Peyer's patch (tissue), 4 donors: ENCODE measurements at regions not wholly inside any gene's neighbourhood (a gene's known extent, or its start where the extent isn't known, plus 50 kb on each side); places are given as distances from the start of the nearest gene placed in this dataset.

Experiments
- DNase-seq, 3 donors: peaks; one replicate each; pipeline ENCODE4 v3.0.0-alpha.2; 2017 to 2019
- H3K27ac ChIP-seq, 4 donors: fragments of 200-600 bp; sonication (generic); one replicate each; pipeline ENCODE4 v1.5.1; 2016 to 2019
- H3K27me3 ChIP-seq, 2 donors: fragments of 200-600 bp; sonication (generic); one replicate each; pipeline ENCODE4 v1.5.1; 2019
- H3K36me3 ChIP-seq, 3 donors: fragments of 200-600 bp; sonication (generic); one replicate each; pipeline ENCODE4 v1.5.1; 2016 to 2019
- H3K4me1 ChIP-seq, 4 donors: fragments of 200-600 bp; sonication (generic); one replicate each; pipeline ENCODE4 v1.5.1; 2016 to 2019
- H3K4me3 ChIP-seq, 4 donors: fragments of 200-600 bp; sonication (generic); 1 replicate in 3 of 4; 2 replicates in 1 of 4; pipeline ENCODE4 v1.5.1; 2016 to 2019; ENCODE audit warnings: mild to moderate bottlenecking in 1 of 4
- H3K9me3 ChIP-seq, 4 donors: fragments of 200-600 bp; sonication (generic); one replicate each; pipeline ENCODE4 v1.5.1; 2016 to 2019; ENCODE audit warnings: mild to moderate bottlenecking in 1 of 4
- POLR2A ChIP-seq, 2 donors: fragments of 450-650 bp; IDR thresholded peaks; one replicate each; pipeline ENCODE4 v1.5.1; 2017; ENCODE audit warnings: antibody characterized with exemption in 2 of 2, mild to moderate bottlenecking in 2 of 2, moderate library complexity in 2 of 2
- TF ChIP-seq, protein P1 (sequence below), 6 experiments: fragments of 450-650 bp in 4 of 6; fragments of 200-600 bp in 2 of 6; sonication (generic) in 1 of 6; IDR thresholded peaks; one replicate each; pipeline ENCODE4 v1.5.1; 2017 to 2019; ENCODE audit warnings: antibody characterized with exemption in 6 of 6, mild to moderate bottlenecking in 3 of 6, moderate library complexity in 1 of 6

DNA sequence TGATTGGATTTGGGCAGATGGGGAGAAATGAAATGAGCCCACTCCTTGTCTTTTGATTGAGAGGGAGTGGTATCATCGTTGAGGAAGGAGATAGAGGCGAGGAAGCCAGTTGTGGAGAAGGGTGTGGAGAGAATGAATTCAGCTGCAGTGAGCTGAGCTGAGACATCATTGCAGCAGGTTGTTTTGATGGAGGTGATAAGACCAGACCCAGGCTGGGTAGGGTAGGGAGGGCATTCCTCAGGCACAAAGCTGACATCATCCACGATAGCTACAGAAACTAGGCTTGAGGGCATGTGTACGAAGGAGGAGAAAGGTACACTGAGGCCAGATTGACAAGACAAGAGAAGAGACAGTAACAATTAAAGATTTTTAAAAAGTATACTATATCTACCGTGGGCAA is 1500.9 kb upstream of the SLC10A2 start:
- TF ChIP-seq, protein P1, sequence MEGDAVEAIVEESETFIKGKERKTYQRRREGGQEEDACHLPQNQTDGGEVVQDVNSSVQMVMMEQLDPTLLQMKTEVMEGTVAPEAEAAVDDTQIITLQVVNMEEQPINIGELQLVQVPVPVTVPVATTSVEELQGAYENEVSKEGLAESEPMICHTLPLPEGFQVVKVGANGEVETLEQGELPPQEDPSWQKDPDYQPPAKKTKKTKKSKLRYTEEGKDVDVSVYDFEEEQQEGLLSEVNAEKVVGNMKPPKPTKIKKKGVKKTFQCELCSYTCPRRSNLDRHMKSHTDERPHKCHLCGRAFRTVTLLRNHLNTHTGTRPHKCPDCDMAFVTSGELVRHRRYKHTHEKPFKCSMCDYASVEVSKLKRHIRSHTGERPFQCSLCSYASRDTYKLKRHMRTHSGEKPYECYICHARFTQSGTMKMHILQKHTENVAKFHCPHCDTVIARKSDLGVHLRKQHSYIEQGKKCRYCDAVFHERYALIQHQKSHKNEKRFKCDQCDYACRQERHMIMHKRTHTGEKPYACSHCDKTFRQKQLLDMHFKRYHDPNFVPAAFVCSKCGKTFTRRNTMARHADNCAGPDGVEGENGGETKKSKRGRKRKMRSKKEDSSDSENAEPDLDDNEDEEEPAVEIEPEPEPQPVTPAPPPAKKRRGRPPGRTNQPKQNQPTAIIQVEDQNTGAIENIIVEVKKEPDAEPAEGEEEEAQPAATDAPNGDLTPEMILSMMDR (IDR thresholded peaks at IDR 0.05), result no peak
- no peak for TF ChIP-seq POLR2A (IDR thresholded peaks at IDR 0.05)
- no peak for DNase-seq
- no peaks in the 10 kb centered on the region for H3K4me1 ChIP-seq
- no peaks in the 10 kb centered on the region for H3K27me3 ChIP-seq
- no peak overlapping the region for H3K27ac ChIP-seq
- H3K9me3 ChIP-seq, result no peaks in the 10 kb centered on the region
- H3K36me3 ChIP-seq, result no peaks in the 10 kb centered on the region
- H3K4me3 ChIP-seq, result no peak overlapping the region

DNA sequence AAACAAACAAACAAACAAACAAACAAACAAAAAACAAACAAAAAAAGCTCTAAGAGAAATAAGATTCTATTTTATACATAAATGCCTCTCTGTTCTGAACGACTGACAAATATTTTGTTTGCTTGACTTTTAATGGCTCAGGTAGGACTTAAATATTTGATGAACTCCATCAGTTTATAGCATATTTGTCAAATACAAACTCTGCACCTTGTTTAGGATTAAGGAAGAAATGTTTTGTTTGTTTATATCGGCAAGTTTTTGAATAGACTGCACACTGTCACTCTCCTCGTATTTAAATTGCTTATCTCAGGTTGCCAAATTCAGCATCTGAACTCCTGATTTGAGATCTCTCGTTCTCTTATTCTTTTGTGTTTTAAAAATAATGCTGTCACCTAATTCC is 1499.7 kb upstream of the SLC10A2 start:
- H3K27me3 ChIP-seq, result no peaks in the 10 kb centered on the region
- no peaks in the 10 kb centered on the region for H3K9me3 ChIP-seq
- no peak for TF ChIP-seq POLR2A (IDR thresholded peaks at IDR 0.05)
- TF ChIP-seq, protein P1 (IDR thresholded peaks at IDR 0.05), result no peak
- H3K36me3 ChIP-seq, result no peaks in the 10 kb centered on the region
- no peaks in the 10 kb centered on the region for H3K4me1 ChIP-seq
- DNase-seq, result no peak
- no peak overlapping the region for H3K27ac ChIP-seq
- no peak overlapping the region for H3K4me3 ChIP-seq

DNA sequence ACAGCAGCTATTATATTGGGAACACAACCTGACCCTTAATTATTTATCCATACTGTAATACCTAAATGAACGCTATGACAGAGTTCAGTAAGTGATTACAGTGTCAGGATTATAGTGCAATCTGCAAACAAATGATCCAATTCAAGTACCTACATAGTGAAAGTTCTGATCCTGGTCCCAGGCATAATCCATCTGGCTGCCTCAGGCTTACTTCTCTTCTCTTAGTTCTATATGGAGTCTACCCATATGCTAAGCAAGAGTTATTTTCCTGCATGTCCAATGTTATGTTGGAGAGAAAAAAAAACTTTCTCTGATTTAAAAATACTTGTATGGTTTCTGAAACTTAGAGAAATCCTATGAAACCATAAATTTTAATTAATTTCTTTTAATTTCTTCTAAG is 1487.7 kb upstream of the SLC10A2 start:
- Histone ChIP-seq H3K36me3 (no peaks in the 10 kb centered on the region), H3K4me1 (no peaks in the 10 kb centered on the region), H3K27ac (no peak overlapping the region), H3K27me3 (no peaks in the 10 kb centered on the region), H3K4me3 (no peak overlapping the region), H3K9me3 (no peaks in the 10 kb centered on the region)
- TF ChIP-seq, protein P1 (IDR thresholded peaks at IDR 0.05), result no peak
- TF ChIP-seq POLR2A (IDR thresholded peaks at IDR 0.05), result no peak
- DNase-seq, result no peak

DNA sequence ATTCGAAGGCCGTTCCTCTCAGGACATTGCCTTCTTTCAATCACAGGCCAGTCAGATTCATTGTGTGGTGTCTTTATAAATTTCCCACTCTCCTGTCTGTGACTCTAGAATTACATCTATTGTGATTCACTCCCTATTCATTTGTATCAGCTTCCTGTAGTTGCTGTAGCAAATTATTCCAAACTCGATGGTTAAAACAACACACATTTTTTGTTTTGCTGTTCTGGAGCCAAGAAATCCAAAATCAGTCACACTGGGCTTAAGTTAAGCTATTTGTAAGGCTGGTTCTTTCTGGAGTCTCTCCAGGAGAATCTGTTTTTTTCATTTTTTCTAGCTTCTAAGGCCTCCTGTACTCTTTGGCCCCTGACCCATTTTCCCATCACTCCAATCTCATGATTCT is 1487.0 kb upstream of the SLC10A2 start:
- no peak for TF ChIP-seq POLR2A (IDR thresholded peaks at IDR 0.05)
- TF ChIP-seq, protein P1 (IDR thresholded peaks at IDR 0.05), result no peak

DNA sequence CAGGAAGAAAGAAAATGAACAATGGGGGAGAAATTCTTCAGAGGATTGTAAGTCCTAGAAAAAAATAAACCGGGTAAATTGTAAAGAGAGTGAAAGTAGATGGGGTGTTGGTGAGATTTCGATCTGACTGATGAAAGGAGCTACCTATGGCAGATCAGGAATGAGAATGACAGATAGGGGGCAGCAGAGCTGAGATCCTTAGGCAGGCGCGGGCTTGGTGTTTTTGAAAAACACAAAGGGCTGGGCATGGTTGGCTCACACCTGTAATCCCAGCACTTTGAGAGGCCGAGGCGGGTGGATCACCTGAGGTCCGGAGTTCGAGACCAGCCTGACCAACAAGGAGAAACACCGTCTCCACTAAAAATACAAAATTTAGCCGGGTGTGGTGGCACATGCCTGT is 1468.6 kb upstream of the SLC10A2 start:
- no peaks in the 10 kb centered on the region for H3K27me3 ChIP-seq
- DNase-seq, result no peak
- no peaks in the 10 kb centered on the region for H3K4me1 ChIP-seq
- H3K4me3 ChIP-seq, result no peak overlapping the region
- no peaks in the 10 kb centered on the region for H3K9me3 ChIP-seq
- no peak overlapping the region for H3K27ac ChIP-seq
- H3K36me3 ChIP-seq, result no peaks in the 10 kb centered on the region
- TF ChIP-seq POLR2A (IDR thresholded peaks at IDR 0.05), result no peak
- TF ChIP-seq, protein P1 (IDR thresholded peaks at IDR 0.05), result peak in 1 of 6 experiments; percentile 4

More for the DNA sequence above, 1487.0 kb upstream of the SLC10A2 start:
- H3K27ac ChIP-seq, result no peak overlapping the region
- H3K36me3 ChIP-seq, result no peaks in the 10 kb centered on the region
- no peaks in the 10 kb centered on the region for H3K27me3 ChIP-seq
- no peaks in the 10 kb centered on the region for H3K4me1 ChIP-seq
- H3K9me3 ChIP-seq, result no peaks in the 10 kb centered on the region
- no peak for DNase-seq
- no peak overlapping the region for H3K4me3 ChIP-seq

DNA sequence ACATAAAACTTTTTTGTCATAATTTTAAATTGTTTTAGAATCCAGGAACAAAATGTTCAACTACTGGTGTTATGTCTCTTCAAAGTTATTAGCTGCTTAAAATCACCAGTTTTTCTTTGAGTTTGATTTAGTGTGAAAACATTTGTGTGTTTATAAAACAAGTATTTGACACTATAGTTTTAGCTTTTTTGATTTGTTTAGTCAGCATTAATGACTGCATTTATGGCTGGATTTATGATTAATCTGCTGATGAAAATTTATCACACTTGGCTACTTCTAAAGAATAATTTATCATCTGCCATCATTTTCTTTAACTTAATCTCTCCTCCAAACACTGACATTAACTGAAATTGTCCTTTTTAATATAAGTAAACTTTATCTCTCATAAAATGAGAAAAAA is 1465.9 kb upstream of the SLC10A2 start:
- Histone ChIP-seq H3K9me3 (no peaks in the 10 kb centered on the region), H3K4me3 (no peak overlapping the region), H3K36me3 (no peaks in the 10 kb centered on the region), H3K27ac (no peak overlapping the region), H3K4me1 (no peaks in the 10 kb centered on the region), H3K27me3 (no peaks in the 10 kb centered on the region)
- DNase-seq, result no peak
- no peak for TF ChIP-seq POLR2A (IDR thresholded peaks at IDR 0.05)
- TF ChIP-seq, protein P1 (IDR thresholded peaks at IDR 0.05), result no peak
